Activated CD4-positive, alpha-beta T cell treated with anti-CD3 and anti-CD28 coated beads for 36 hours (primary cell): ENCODE measurements at regions not wholly inside any gene's neighbourhood (a gene's known extent, or its start where the extent isn't known, plus 50 kb on each side); places are given as distances from the start of the nearest gene placed in this dataset.

Experiments used
- ATAC-seq: fragments of 200-7000 bp; cut with Tn5 transposase; one replicate; pipeline ENCODE4 v1.10.0; 2021; ENCODE audit warnings: mild to moderate bottlenecking, moderate library complexity
- CTCF ChIA-PET: fragments of 350-600 bp; sonication (Branson Sonifier 250); formaldehyde crosslinking; loops from one replicate; lab custom pipeline; 2021; ENCODE audit warnings: antibody characterized with exemption; lab: Charles Lee
- POLR2A ChIA-PET: fragments of 350-600 bp; sonication (Branson Sonifier 250); formaldehyde crosslinking; loops from one replicate; lab custom pipeline; 2021; ENCODE audit warnings: antibody characterized with exemption, inconsistent platforms; lab: Charles Lee
- DNase-seq: peaks from one replicate; pipeline ENCODE4 v3.0.0-alpha.2; 2020
- H3K27ac Mint-ChIP-seq: one replicate; pipeline ENCODE4 v1.8.0; 2021; ENCODE audit warnings: mixed read lengths
- H3K27me3 Mint-ChIP-seq: one replicate; pipeline ENCODE4 v1.8.0; 2021; ENCODE audit warnings: mixed read lengths
- H3K36me3 Mint-ChIP-seq: one replicate; pipeline ENCODE4 v1.8.0; 2021; ENCODE audit warnings: low read depth, mixed read lengths
- H3K4me1 Mint-ChIP-seq: one replicate; pipeline ENCODE4 v1.8.0; 2021; ENCODE audit warnings: mixed read lengths
- H3K4me3 Mint-ChIP-seq: one replicate; pipeline ENCODE4 v1.8.0; 2021; ENCODE audit warnings: mild to moderate bottlenecking, moderate library complexity, mixed read lengths
- H3K9me3 Mint-ChIP-seq: one replicate; pipeline ENCODE4 v1.8.0; 2021; ENCODE audit warnings: low read depth, mixed read lengths
- intact Hi-C, 2 experiments: fragments of 100-400 bp; cut with DNase I in 1 of 2; cut with micrococcal nuclease in 1 of 2; formaldehyde crosslinking; loops; one replicate each; pipeline versions ENCODE4 v1.14.2 to v1.15.1; 2022 to 2024; cut with DNase I, micrococcal nuclease

DNA sequence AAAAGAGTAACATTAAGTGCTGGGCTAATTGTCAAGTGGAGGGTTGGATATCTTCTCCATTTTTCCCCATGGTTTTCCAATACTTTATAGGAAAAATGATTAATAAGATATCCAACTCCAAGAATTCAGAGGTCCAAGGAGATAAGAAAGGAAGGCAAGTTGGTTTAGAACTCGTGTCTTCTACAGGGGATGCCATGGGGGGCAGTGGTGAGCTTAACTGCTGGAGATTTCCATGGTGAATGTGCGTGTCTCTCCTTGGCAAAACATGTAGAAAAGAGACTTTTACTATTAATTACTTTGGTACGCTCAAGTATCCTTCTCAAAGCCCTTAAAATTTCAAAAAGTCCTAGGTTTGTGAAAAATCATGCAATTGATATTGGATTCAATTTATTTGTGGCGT lies 982.9 kb upstream of the RBFOX1 start:
- no peaks in the 10 kb centered on the region for H3K27me3 Mint-ChIP-seq
- POLR2A ChIA-PET = no interaction called here
- no peaks in the 10 kb centered on the region for H3K4me1 Mint-ChIP-seq
- CTCF ChIA-PET = no interaction called here
- intact Hi-C loops = no loop called here
- H3K36me3 Mint-ChIP-seq = no peaks in the 10 kb centered on the region
- H3K4me3 Mint-ChIP-seq = no peak overlapping the region
- H3K9me3 Mint-ChIP-seq = peaks cover 18% of the 10 kb centered on the region
- H3K27ac Mint-ChIP-seq = no peak overlapping the region
- ATAC-seq (no peak), DNase-seq (no peak)

DNA sequence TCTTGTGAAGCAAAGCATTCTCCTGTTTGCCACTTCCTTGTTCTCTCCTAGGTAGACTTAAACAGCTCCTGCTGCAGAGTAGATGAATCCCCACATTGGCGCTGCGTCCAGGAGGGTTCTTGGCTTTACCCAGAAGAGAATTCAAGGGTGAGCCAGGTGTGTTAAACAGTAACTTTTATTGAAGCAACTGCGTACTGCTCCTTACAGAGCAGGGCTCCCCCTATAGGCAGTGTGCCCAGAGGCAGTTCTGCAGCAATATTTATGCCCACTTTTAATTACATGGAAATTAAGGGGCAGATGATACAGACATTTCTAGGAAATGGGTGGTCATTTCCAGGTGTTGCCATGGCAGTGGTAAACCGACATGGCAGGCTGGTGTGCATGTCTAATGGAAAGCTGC lies 987.6 kb upstream of the RBFOX1 start:
- peaks cover 23% of the 10 kb centered on the region for H3K9me3 Mint-ChIP-seq

DNA sequence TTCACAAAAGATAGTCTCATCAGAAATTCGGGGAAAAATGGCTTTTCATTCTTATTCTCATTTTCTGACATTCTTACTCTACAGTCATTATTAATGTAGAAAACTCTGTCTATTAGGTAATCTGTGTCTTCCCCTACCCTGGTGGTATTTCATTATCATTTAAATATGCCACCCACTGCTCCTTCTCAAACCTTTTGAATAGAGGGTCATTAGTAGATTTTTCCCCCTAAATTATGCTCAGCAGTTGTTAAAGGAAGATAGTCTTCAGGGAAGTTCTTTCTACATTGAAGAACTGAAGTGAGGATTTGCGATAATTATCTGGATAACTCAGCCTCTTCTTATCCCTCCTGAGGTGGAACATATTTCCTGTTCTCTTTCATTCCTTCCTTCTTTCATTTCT lies 989.5 kb upstream of the RBFOX1 start:
- Mint-ChIP-seq H3K36me3 (no peaks in the 10 kb centered on the region), H3K9me3 (peaks cover 22% of the 10 kb centered on the region), H3K4me3 (no peak overlapping the region), H3K27me3 (no peaks in the 10 kb centered on the region), H3K27ac (no peak overlapping the region), H3K4me1 (no peaks in the 10 kb centered on the region)
- intact Hi-C loops = no loop called here
- ChIA-PET POLR2A (no interaction called here), CTCF (no interaction called here)
- ATAC-seq = no peak
- no peak for DNase-seq

More for the DNA sequence above, 987.6 kb upstream of the RBFOX1 start:
- POLR2A ChIA-PET = no interaction called here
- Mint-ChIP-seq H3K27me3 (no peaks in the 10 kb centered on the region), H3K4me3 (no peak overlapping the region), H3K4me1 (no peaks in the 10 kb centered on the region), H3K36me3 (no peaks in the 10 kb centered on the region), H3K27ac (no peak overlapping the region)
- intact Hi-C loops = no loop called here
- ATAC-seq (no peak), DNase-seq (no peak)
- CTCF ChIA-PET = interaction anchor here (1.1 kb wide), 1 partner anchor 14 kb away, joined by 3 read pairs; no protein-coding TSS in a partner anchor

DNA sequence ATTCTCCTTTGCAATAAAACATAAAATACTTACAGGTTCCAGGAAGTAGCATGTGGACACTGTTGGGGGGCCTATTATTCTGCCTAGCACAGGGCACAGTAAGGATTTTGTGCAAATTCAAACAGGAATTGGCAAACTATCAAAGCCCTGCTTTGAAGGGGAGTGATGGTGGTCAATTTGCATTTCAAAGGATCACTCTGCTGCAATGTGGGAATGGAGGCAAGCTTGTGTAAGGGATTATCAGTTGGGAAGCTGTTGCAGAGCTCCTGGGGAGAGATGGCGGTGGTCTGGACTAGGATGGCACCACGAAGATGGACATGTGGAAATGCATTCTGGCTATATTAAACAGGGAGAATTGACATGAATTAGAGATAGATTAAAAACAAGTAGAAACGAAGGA lies 990.7 kb upstream of the RBFOX1 start:
- Mint-ChIP-seq H3K4me1 (no peaks in the 10 kb centered on the region), H3K4me3 (no peak overlapping the region), H3K27me3 (no peaks in the 10 kb centered on the region), H3K9me3 (peaks cover 18% of the 10 kb centered on the region), H3K27ac (no peak overlapping the region), H3K36me3 (no peaks in the 10 kb centered on the region)
- ATAC-seq (no peak), DNase-seq (no peak)
- ChIA-PET CTCF (no interaction called here), POLR2A (no interaction called here)
- intact Hi-C loops = no loop called here

DNA sequence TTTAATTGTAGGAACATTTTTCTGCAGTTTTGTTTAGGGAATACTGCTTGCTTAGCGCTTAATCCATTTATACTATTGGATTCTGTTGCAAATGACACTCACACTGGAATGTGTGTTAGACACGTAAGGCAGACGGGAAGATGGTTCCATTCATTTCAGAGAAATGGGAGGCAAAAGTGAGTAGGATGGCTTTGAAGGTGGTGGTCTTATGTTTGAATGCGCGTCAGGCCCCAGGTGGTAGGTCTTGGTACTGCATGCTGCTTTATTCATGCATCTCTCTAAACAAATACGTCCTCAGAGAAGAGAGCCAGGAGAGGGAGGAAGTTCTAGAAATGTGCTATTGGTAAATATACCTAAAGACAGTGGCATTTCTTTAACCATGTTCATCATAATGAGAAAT lies 997.6 kb upstream of the RBFOX1 start:
- no peaks in the 10 kb centered on the region for H3K4me1 Mint-ChIP-seq
- CTCF ChIA-PET = no interaction called here
- ATAC-seq (no peak), DNase-seq (peak; percentile 20)
- POLR2A ChIA-PET = no interaction called here
- H3K36me3 Mint-ChIP-seq = no peaks in the 10 kb centered on the region
- intact Hi-C loops = no loop called here
- peaks cover 13% of the 10 kb centered on the region for H3K9me3 Mint-ChIP-seq
- H3K27me3 Mint-ChIP-seq = no peaks in the 10 kb centered on the region
- H3K27ac Mint-ChIP-seq = no peak overlapping the region
- H3K4me3 Mint-ChIP-seq = no peak overlapping the region

DNA sequence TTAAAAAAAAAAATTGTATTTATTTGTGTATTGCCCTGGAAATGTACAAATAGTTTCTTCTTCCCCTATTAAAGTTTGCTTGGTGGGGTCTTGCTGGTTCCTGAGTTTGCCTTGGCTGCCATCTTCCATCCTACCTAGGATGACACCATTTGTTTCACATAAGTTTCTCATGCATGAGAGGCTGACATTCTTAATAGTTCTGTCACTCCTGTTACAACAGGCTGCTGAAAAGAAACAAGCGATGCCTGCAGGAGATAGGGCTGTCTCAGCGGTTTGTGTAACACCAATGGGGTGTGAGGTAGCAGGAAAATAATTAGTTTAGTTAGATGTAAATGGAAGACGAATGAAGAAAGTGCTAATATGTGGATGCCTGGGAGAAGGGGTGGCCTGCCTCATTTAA lies 1000.9 kb upstream of the RBFOX1 start:
- no peaks in the 10 kb centered on the region for H3K27me3 Mint-ChIP-seq
- no peak overlapping the region for H3K4me3 Mint-ChIP-seq
- no peak overlapping the region for H3K27ac Mint-ChIP-seq
- intact Hi-C loops = no loop called here
- ChIA-PET CTCF (interaction anchor here (0.9 kb wide), 1 partner anchor 9 kb away, joined by 6 read pairs; no protein-coding TSS in a partner anchor), POLR2A (no interaction called here)
- no peaks in the 10 kb centered on the region for H3K36me3 Mint-ChIP-seq
- no peaks in the 10 kb centered on the region for H3K4me1 Mint-ChIP-seq
- peaks cover 8% of the 10 kb centered on the region for H3K9me3 Mint-ChIP-seq
- ATAC-seq (no peak), DNase-seq (no peak)

DNA sequence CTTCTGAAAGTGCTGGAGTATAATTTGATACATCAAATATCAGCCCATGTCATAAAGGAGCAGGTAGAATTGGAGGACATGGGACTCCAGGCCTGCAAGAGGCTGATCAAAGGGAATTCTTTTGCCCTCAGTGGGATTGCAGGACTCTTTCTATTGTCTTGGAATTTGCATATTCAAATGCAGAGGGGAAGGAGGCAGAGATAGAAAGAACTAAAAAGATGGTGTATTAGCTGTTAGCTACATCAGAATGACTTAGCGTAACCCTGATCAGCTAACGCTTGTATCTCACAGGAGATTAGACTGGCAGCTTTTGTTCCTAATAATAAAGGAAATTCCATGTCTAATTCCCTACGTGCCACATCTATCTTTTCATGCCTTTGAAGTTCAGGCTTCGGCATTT lies 1014.7 kb upstream of the RBFOX1 start:
- no peak overlapping the region for H3K4me3 Mint-ChIP-seq
- H3K27me3 Mint-ChIP-seq = no peaks in the 10 kb centered on the region
- POLR2A ChIA-PET = interaction anchor here (0.9 kb wide), 1 partner anchor 15 kb away, joined by 3 read pairs; no protein-coding TSS in a partner anchor
- no peaks in the 10 kb centered on the region for H3K4me1 Mint-ChIP-seq
- H3K36me3 Mint-ChIP-seq = no peaks in the 10 kb centered on the region
- DNase-seq = no peak
- peaks cover 2% of the 10 kb centered on the region for H3K9me3 Mint-ChIP-seq
- CTCF ChIA-PET = no interaction called here
- no peak for ATAC-seq
- intact Hi-C loops = no loop called here
- no peak overlapping the region for H3K27ac Mint-ChIP-seq

DNA sequence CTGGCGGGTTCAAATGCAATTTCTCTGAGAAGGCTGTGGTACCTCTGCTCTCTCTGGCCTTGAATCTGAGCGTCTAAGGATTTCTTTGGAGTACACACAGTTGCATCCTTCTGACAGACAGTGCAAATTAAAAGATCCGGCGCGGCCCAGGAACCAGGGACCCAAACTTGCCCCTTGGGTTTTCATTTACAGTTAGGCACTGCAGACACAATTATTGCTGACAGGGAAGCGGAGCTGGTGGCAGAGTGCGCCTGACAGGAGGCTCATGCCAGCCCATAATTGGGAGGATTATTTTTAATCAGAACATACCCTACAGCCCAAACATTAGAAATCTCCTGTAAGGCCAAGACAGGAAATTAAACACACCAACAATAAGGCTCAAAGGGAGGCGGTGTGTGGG lies 1023.4 kb upstream of the RBFOX1 start:
- POLR2A ChIA-PET = no interaction called here

DNA sequence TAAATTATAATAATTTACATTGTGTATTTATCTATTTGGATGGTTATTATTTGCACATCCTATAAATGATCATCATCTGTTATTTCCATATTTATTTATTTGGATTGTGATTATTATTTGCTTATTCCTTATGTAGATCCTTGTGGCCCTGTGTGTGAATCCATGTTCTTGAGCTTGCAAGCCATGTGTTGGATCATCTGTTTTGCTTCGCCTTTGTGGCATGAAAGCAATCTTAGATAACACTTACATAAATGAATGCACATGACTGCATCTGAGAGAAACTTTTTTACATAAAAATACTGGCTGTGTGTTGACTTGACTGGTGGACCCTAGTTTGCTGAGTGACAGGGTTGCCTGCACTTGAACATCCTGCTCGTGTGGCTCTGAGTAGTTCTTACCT lies 1024.5 kb upstream of the RBFOX1 start:
- DNase-seq (no peak), ATAC-seq (no peak)
- Mint-ChIP-seq H3K27ac (no peak overlapping the region), H3K9me3 (peaks cover 1% of the 10 kb centered on the region), H3K36me3 (no peaks in the 10 kb centered on the region), H3K4me3 (no peak overlapping the region), H3K27me3 (no peaks in the 10 kb centered on the region), H3K4me1 (no peaks in the 10 kb centered on the region)
- POLR2A ChIA-PET = no interaction called here
- CTCF ChIA-PET = no interaction called here
- intact Hi-C loops = no loop called here

More for the DNA sequence above, 1023.4 kb upstream of the RBFOX1 start:
- no peak for ATAC-seq
- Mint-ChIP-seq H3K4me3 (no peak overlapping the region), H3K4me1 (no peaks in the 10 kb centered on the region), H3K9me3 (peaks cover under 1% of the 10 kb centered on the region), H3K36me3 (no peaks in the 10 kb centered on the region), H3K27me3 (no peaks in the 10 kb centered on the region), H3K27ac (no peak overlapping the region)
- intact Hi-C loops = no loop called here
- CTCF ChIA-PET = no interaction called here
- no peak for DNase-seq

DNA sequence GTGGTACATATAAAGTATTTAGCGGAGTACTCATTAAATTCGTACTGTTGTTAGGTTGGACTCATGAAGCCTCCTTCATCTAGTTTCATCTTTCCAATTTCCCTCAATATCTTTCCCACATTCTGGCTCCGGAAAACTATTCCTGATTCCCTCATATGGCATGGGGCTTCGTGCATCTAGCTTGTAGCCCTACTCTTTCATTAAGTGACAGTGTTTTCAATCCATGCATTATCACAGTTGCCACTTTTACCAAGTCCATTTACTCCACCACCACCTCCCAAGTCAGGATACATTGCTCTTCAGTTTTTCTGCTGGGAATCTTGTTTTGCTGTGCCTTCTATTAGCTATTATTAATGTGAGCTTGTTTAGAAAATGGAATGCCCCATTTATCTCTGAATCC lies 1032.1 kb upstream of the RBFOX1 start:
- ChIA-PET CTCF (no interaction called here), POLR2A (no interaction called here)
- Mint-ChIP-seq H3K27ac (no peak overlapping the region), H3K4me1 (no peaks in the 10 kb centered on the region), H3K9me3 (peaks cover 12% of the 10 kb centered on the region), H3K27me3 (no peaks in the 10 kb centered on the region), H3K4me3 (no peak overlapping the region), H3K36me3 (no peaks in the 10 kb centered on the region)
- intact Hi-C loops = no loop called here
- no peak for DNase-seq
- ATAC-seq = no peak

DNA sequence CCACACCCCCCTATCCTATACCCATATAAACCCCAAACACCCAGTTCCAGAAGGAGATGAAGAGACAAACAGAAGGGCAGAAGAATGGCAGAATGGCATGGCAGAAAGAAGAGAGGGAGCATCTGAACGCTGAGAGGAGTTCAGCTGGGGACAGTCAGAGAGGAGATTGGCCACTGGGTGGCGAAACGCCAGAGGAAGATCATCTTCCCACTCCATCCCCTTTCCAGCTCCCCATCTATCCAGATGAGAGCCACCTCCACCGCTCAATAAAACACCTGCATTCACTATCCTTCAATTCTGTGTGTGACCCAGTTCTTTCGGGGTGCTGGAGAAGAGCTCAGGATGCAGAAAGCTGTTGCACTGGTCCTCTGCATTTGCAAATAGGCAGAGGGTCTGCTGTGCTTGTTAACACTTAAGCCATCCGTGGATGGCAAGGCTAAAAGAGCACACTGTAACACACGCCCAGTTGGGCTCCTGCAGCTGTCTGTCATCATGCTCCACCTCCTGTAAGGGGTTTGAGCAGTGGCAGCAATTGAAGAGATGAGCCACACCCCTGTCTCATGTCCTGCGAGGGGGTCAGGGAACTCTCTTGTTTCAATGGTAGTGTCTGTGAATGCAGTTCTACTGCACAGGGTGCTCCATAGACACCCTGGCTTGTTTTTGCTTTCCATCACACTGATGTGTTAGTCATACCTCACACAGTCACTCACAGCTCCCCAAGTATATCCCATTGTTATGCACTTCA lies 1034.8 kb upstream of the RBFOX1 start:
- H3K36me3 Mint-ChIP-seq = no peaks in the 10 kb centered on the region
- ATAC-seq (no peak), DNase-seq (no peak)
- H3K27me3 Mint-ChIP-seq = no peaks in the 10 kb centered on the region
- H3K9me3 Mint-ChIP-seq = peaks cover 11% of the 10 kb centered on the region
- ChIA-PET POLR2A (no interaction called here), CTCF (no interaction called here)
- no peaks in the 10 kb centered on the region for H3K4me1 Mint-ChIP-seq
- no peak overlapping the region for H3K4me3 Mint-ChIP-seq
- no peak overlapping the region for H3K27ac Mint-ChIP-seq
- intact Hi-C loops = no loop called here

DNA sequence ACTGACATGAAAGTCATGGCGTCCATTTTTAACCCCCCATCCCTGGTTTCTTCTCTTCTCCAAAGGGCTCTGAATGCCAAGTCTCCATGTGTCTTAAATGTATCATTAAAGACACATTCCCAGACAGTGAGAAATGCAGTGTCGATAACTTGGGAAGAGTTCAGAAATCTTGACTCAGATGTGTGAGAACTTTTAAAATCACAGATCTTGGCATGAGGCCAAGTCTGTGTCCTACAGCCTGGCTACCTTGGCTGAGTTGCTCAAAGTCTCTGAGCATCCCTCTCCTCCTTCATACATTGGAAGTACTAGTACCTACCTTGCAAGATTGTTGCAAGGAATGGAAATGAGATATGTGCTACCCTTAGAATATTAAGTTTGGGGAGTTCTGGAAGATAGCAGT lies 1046.5 kb upstream of the RBFOX1 start:
- no peak for ATAC-seq
- CTCF ChIA-PET = no interaction called here

More for the DNA sequence above, 1046.5 kb upstream of the RBFOX1 start:
- Mint-ChIP-seq H3K27me3 (no peaks in the 10 kb centered on the region), H3K4me1 (no peaks in the 10 kb centered on the region), H3K4me3 (no peak overlapping the region), H3K9me3 (peaks cover 15% of the 10 kb centered on the region), H3K36me3 (no peaks in the 10 kb centered on the region), H3K27ac (no peak overlapping the region)
- intact Hi-C loops = no loop called here
- POLR2A ChIA-PET = no interaction called here
- no peak for DNase-seq
